Left renal pelvis (tissue), 4 donors: ENCODE measurements at regions not wholly inside any gene's neighbourhood (a gene's known extent, or its start where the extent isn't known, plus 50 kb on each side); places are given as distances from the start of the nearest gene placed in this dataset.

ENCODE experiments used
- DNase-seq, 4 donors: peaks; one replicate each; pipeline ENCODE4 v3.0.0-alpha.2; 2013; ENCODE audit warnings: low read depth in 4 of 4, low spot score in 3 of 4

DNA sequence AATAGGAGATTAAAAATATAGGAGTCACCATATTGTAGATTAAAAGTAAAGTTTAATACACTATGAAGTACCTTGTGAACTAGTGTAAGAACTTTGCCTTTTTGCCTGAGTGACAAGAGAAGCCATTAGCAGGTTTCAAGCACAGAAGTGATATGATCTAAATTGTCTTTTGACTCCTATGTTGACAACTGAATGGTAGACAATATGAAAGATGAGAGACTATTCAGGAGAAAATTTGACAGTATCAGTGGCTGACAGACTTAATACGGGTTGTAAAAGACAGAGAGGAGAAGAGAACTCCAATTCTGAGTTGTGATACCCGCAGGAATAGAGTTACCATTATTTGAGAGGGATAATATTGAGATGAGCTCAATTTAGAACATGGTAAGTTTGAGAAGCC, 1259.8 kb downstream of the PCDH7 start:
- no peak for DNase-seq

DNA sequence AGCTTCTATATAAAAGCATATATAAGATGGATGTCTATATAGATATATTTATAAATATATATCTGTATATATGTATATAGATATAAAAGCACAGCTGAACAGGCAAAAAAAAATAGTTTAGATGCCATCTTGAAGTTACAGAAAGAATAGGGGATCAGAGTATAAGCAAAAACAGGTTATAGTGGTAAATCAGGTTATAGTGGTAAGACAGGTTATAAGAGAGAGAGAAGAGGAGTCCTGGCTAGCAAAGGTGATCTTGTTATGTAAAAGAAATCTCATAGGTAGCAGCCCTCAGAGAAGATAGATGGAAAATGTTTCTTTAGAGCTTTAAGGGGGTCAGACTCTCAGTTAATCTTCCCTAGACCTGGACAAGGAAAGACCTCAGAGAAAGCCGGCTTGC, 1263.1 kb downstream of the PCDH7 start:
- no peak for DNase-seq

DNA sequence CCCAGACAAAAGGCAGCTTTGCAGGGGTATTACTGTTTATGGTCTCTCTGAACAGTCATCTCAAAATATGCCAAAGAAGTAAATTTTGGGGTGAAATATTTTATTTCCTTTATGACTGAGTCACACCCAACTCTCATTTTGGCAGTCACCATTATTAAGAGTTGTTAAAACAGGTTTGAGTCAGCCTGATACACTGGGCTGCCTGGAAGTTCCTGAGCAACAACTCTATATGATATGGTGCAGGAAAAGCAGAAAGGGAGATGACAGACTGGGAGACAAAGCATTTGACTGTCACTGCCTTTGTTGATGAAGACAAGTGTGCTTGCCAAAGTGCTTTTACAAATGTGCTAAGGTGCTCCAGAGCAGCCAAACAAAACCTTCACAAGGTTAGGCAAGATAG, 1263.5 kb downstream of the PCDH7 start:
- no peak for DNase-seq

DNA sequence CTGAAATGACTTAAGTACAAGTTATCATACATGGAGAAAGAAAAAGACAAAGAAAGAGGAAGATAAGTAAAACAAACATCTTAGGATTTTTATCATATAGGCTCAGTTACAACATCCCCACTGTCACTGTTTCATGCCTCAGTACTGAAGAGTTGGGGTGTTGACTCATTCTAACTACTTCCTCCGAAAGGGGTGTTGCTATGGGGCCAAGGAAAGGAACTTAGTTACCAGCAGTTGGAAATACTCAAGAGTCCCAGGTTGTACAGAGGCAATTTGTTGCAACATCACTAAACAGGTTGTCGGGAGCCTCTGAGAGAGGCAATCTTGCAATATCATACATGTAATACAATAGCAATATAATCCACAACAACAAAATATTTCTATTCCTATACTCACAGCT, 1264.7 kb downstream of the PCDH7 start:
- DNase-seq = no peak

DNA sequence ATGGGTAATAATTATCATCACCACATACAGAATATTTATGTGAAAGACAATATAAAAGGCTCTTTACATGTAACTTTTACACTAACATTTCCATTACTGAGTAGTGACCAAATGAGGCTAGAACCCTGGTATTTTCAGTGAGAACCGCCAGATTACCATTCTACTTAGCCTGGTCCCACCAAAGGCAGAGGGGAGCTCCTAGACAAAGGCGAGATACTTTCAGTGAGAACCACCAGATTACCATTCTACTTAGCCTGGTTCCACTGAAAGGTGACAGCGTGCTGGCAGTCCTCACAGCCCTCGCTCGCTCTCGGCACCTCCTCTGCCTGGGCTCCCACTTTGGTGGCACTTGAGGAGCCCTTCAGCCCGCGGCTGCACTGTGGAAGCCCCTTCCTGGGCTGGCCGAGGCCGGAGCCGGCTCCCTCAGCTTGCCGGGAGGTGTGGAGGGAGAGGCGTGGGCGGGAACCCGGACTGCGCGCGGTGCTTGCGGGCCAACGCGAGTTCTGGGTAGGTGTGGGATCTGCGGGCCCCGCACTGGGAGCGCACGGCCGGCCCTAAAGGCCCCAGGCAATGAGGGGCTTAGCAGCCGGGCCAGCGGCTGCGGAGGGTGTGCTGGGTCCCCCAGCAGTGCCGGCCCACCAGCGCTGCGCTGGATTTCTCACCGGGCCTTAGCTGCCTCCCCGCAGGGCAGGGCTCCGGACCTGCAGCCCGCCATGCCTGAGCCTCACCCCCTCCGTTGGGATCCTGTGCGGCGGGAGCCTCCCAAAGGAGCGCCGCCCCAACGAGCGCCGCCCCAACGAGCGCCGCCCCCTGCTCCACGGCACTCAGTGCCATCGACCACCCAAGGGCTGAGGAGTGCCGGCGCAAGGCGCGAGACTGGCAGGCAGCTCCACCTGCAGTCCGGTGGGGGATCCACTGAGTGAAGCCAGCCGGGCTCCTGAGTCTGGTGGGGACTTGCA, 1276.1 kb downstream of the PCDH7 start:
- DNase-seq = no peak

DNA sequence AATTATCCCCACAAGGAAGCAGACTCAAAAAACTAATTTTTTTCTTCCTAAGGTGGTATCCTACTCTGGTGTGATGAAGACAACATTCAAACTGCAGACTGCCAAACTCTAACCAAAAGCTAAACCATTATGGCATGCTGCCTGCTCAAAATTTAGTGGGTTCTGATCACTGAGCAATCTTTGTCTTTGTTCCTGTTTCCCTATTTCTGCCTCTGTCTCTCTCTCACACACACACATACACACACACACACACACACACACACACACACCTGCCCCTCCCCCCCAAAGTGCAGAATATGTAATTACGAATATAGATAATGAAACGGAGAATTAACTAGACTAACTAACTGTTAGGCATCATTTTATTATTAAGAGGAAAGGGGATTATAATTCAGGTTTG, 1278.6 kb downstream of the PCDH7 start:
- no peak for DNase-seq

DNA sequence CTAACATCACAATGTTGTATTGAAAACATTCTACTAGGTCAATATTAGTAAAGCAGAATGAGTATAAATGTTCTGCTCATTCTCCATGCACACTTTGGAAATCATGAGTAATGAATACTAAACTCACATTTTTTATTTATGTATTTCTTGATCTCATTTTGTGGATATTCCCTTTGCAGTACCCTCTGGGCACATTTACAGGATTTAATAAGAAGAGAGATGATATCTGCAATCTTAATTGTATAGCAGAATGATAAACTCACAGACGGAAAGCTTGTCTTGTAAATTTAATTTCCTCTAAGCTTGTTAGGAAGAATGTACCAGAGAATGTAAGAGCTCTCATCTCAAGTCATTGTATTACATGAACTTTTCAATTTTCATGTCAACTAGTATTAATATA, 1279.7 kb downstream of the PCDH7 start:
- no peak for DNase-seq

DNA sequence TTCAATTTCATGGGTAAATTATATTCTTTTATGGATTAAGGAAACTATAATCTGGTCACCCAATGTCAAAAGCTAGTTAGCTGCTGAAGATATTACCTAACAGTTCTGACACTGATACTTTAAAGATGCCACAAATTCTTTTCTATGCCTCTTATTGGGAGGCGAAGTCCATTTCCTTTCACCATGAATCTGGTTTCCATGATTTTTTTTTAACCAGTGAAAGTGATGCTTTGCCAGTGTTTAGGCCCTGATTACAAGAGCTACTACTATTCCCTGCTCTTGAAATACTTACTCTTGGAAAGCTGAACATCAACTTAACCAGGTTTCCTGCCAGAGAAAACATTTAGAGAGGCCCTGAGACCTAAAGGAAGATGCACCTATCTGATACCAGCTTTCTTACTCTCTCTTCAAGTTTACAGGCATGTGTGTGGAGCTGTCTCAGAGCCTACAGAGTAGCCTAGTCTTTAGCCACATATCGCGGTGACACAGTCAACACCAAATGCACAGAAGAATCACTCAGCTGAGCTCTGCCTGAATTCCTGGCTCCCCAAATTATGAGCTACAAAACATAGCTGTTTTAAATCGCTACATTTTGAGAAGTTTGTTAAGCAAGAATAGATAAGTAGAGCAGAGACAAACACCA, 1280.8 kb downstream of the PCDH7 start:
- no peak for DNase-seq

DNA sequence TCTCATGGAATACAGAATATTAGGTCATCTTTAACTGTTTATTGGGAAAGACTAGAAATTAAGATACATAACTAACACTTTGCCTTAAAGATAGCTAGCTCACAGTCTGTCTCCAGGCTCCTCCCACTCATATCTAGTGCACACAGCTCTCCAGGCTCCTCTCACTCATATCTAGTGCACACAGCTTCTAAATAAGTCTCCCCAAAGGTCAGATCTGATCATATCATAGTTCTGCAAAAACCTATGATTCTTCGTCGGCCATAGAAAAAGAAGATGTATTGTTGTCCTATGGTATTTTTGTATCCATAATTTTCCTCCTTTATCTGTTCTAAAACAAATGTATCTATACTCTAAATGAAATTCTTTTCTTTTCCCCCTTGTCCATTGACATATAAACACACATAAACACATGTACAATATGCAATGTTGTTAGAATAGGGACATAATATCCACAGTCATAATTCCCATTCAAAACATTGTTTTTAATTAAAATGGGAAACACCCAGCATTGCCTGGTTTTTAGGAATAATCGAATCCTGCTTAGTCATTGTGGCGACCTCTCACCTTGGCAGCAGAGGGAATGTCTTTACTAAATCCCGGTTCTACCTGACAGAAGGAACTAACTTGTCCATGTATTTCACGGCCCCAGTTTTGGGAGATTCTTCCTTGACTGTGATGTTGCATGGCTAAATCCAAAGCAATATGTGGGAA, 1282.0 kb downstream of the PCDH7 start:
- no peak for DNase-seq

DNA sequence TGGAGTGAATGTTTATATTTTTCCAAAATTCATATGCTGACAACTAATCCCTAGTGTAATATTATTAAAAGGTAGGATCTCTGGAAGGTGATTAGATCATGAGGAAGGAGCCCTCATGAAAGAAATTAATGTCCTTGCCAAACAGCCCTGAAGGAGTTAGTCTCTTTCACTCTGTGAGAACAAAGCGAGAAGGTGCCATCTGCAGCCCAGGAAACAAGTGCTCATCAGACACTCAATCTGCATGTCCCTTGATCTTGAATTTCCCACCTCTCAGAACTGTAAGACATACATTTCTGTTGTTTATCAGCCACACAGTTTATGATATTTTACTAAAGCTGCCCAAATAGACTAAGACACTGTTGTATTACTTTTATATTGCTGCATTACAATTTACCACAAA, 1283.4 kb downstream of the PCDH7 start:
- no peak for DNase-seq

DNA sequence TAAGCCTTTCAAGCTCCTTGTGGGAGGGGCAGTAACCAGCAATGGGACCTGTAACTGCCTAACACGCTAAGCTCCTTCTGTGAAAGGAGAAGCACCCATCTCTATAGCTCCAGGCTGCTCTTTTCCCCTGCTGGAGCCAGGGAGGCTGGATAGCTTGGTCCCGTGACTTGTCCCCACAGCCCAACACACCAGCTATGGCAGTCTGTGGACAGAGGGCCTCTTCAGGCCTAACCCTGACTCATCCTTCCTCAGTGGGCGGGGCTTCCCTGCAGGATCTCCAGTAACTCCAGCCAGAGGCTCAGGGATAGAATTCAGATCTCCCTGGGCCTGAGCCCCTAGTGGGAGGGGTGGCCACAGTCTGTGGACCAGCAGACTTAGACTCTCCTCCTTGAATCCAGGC, 1290.1 kb downstream of the PCDH7 start:
- DNase-seq = no peak

DNA sequence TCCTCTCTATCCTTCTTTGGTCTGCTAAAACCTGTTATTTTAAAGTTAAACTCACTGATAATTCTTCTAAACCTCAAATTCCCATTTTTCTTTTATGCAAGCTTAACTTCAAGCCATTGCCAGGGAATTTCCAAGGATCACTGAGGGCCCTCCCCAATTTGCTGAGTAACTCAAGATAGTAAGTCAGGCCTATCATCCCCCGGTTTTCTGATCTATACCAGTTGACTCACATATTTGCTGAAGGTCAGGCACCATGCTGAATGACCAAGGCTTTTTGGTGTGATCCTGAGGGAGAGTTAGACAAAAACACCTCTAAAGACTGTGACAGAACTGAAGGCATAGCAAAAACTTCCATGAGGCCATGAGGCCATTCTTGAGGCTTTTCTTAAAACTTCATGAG, 1301.9 kb downstream of the PCDH7 start:
- no peak for DNase-seq

DNA sequence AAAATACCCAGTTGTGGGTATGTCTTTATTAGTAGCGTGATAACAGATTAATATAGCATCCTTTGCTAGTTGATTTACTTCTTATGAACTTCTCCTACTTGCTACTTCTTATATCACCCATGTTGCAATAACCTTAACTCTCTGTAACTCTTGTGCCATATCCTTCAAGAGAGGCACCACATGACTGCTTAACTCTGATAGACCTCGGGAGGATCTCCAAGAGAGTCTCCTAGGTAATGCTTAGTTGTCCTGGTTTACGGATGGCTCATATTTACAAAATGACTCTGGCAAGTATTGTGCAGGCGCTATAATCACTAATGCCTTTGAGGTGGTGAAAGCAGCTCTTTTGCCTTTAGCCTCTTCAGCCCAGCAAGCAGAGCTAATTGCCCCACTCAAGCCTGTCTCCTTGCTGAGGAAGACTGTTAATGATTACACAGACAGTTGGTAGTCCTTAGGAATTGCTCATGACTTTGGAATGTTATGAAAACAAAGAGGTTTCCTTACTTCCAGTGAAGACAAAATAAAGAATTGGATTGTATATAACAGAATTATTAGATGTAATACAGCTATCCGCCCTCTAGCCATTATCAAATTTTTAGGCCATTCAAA, 1305.8 kb downstream of the PCDH7 start:
- peak in 3 of 4 donors; percentile 22 to 27 (median 27) for DNase-seq

DNA sequence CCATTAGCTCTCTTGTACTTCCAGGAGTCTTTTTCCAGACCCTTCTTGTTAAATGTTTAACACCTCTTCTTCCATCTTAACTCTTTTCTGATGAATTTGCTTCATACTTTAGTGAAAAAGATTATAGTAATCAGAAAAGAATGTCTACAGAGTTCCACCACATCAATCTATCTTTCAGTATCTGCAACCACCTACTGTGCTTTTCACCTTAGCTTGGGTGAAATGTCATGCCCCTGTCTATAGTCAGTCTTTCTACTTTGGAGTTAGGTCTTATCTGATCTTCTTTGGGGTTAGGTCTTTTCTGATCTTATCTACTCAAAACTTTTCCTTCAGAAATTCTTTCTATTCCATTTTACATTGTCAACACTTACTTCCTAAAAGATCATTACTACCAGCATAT, 1310.2 kb downstream of the PCDH7 start:
- no peak for DNase-seq

DNA sequence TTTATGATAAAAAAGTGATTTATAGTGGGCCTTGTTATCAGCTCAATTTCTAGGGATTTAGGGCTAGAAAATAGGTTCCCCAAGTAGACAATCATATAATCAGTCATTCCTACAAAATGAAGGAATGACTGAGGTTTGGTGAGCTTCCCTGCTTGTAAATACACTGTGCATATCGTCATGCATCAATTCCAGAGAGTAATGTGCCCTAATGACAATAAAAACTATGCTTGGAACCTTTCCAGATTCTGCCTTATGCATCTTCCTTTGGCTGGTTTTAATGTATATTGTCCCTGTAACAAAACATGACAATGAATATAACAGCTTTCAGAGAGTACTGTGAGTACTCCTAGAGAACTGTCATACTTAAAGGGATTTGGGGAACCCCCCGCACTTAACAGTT, 1310.9 kb downstream of the PCDH7 start:
- no peak for DNase-seq

DNA sequence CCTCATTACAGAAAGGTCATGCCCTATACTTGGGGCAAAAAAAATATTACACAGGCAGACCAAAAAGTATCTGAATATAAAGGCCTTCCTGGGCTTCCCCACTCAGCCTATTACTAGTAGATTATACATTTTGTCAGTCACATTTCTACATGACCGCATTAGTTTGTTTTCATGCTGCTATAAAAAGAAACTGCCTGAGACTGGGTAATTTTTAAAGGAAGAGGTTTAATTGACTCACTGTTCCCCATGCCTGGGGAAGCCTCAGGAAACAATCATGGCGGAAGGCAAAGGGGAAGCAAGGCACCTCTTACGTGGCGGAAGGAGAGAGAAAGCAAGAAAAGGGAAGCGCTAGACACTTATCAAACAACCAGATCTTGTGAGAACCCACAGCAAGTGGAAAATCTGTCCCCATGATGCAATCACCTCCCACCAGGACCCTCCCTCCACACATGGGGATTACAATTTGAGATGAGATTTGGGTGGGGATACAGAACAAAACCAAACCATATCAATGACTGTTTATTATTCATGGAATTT, 1312.0 kb downstream of the PCDH7 start:
- no peak for DNase-seq

DNA sequence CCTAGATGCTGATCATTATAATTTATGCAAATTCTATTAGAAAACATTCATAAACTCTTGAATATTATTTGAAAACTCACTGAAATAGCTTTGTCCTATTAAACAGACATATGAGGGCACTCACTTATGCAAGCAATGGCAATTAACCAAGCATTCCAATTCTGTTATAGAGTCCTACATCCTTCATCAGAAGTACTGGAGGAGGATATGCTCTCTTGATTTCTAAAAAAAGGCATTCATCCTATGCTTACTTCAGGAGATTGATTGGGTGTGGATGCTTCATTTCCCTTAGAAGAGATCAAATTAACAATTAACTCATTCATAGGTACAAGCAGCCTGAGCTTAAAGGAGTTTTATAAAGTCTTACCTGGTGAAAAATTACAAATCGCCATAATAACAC, 1317.2 kb downstream of the PCDH7 start:
- peak in 1 of 4 donors; percentile 42 for DNase-seq

DNA sequence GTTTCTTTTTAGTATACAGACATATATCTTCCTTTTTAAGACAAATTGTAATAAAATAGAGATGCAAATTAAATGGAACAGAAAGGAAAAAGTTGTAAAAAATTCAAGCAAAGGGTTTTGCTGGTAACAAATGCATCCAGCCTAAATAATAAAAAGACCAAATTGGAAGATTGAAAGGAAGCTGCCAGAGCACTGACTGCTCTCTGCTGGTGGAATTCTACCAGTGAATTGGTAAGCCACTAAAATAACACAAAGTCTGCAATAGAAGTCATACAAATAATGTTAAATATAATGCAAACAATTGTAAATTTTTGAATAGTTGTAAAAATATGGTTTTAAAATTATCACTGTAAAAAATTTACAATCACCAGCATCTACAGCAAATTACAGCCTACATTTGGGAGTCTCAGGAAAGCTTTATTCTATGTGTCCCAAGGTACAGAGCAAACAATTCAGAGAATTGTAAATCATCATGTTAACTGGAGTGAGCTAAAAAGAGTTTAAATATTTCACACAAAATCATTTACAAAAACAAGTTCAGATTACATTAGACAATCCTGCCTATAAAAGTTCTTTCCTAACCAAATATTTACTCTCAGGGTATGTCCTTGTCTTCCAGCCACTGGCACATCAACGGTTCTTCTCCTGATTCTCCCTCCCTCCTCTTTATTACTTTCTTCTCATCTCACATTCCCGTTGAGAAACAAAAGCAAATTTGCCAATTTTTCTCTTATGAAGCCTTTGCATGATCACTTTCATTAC, 1322.5 kb downstream of the PCDH7 start:
- no peak for DNase-seq

DNA sequence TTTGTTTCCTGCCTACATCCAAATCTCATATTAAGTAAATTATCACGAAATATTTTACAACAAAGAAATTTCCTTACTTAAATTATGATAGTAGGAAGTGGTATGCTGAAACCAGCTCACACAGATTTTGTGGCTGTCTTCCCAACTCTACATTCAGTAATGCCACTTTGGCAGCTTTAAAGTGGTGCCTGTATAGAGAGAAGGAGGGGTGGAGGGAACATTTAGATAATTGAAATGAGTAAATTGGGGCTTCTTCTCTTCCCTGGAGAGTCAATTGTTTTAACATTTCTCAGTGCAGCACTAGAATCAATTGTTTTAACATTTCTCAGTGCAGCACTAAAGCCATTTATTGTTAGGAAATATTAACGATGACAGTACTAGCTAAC, 1323.1 kb downstream of the PCDH7 start:
- no peak for DNase-seq

DNA sequence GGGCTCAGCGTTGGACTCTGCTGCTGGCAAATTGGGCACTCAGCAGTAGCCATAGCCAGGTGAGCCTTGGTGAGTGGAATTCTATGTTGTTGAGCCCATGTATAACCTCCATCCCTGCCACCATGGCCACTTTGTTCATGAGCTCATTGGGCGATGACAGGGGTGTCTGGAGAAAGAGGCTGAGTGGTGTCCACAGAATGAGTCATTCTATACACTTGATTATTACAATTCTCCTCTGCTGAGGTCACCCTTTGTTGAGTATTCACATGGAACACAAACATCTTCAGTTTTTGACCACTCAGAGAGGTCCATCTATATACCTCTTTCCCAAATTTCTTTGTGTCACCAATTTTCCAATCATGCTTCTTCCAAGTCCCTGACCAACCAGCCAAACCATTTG, 1341.7 kb downstream of the PCDH7 start:
- no peak for DNase-seq
